Vagina (tissue), 2 donors: ENCODE measurements at regions not wholly inside any gene's neighbourhood (a gene's known extent, or its start where the extent isn't known, plus 50 kb on each side); places are given as distances from the start of the nearest gene placed in this dataset.

Experiments used
- CTCF ChIP-seq, 3 experiments: fragments of 450-650 bp in 2 of 3; fragments of 200-600 bp in 1 of 3; sonication (generic) in 1 of 3; IDR thresholded peaks; one replicate each; pipeline ENCODE4 v1.5.1; 2017 to 2019; ENCODE audit warnings: antibody characterized with exemption in 3 of 3, mild to moderate bottlenecking in 2 of 3, moderate library complexity in 2 of 3
- POLR2A ChIP-seq, 2 donors: fragments of 450-650 bp; IDR thresholded peaks; one replicate each; pipeline ENCODE4 v1.6.1; 2017; ENCODE audit warnings: antibody characterized with exemption in 2 of 2, mild to moderate bottlenecking in 2 of 2, moderate library complexity in 2 of 2
- POLR2AphosphoS5 ChIP-seq, 2 donors: sonication (generic); formaldehyde crosslinking; IDR thresholded peaks; one replicate each; pipeline ENCODE4 v1.9.0; 2017; ENCODE audit warnings: antibody characterized with exemption in 2 of 2, mild to moderate bottlenecking in 2 of 2, low read depth in 1 of 2; ENCODE audit not compliant: insufficient read depth in 1 of 2

DNA sequence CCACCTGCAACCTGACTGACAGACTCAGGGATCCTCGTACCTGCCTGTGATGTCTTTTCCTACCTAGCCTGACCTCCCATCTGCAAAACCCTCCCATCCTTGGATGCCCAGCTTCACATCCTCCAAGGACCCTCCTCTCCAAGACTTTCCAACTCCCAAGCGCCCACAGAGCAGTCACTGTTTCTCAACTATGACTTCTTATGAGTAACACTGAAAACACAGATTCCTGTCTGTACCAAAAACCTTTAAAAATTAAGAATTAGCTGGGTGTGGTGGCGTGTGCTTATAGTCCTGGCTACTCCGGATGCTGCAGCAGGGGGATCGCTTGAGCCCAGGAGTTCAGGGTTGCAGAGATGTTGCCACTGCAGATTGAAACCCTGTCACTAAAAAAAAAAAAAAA is 181.9 kb downstream of the PSMG1 start:
- no peak for TF ChIP-seq CTCF (IDR thresholded peaks at IDR 0.05)
- no peak for TF ChIP-seq POLR2A (IDR thresholded peaks at IDR 0.05)
- TF ChIP-seq POLR2AphosphoS5 (IDR thresholded peaks at IDR 0.05; ENCODE audit: insufficient read depth in 1 of 2, low read depth in 1 of 2): no peak
